Astrocyte of the cerebellum (primary cell): ENCODE measurements at regions not wholly inside any gene's neighbourhood (a gene's known extent, or its start where the extent isn't known, plus 50 kb on each side); places are given as distances from the start of the nearest gene placed in this dataset.

Source experiments
- DNase-seq: peaks from one replicate; pipeline ENCODE4 v3.0.0-alpha.2; 2011; ENCODE audit warnings: low read depth
- H3K4me3 ChIP-seq: 2 replicates; pipeline ENCODE4 v1.5.1; 2011; ENCODE audit warnings: mild to moderate bottlenecking, low read depth, low read length, moderate library complexity
- in situ Hi-C: cut with HindIII; loops from 2 replicates; pipeline ENCODE4 v1.10.0; 2017; ENCODE audit warnings: low sequenced_read_pairs
- TF ChIP-seq, protein P1 (sequence below): IDR thresholded peaks from 2 replicates; pipeline ENCODE4 v1.5.1; 2012; ENCODE audit warnings: low read length, low read depth, moderate library complexity, mild to moderate bottlenecking; ENCODE audit errors: missing control alignments

DNA sequence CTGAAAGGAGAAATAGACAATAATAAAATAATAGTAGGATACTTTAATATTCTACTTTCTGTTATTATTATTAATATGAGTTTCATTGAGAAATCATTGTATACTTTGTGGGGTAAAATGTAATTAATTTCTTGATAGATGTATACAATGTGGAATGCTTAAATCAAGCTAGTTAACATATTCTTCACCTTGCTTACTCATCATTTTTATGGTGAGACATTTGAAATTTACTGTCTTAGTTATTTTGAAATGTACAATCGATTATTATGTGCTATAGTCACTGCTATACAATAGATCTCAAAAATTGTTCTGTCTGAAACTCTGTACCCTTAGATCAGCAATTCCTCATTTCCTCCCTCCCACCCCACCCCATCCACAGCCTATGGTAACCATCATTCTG lies 720.3 kb downstream of the RNF144B start:
- TF ChIP-seq, protein P1, sequence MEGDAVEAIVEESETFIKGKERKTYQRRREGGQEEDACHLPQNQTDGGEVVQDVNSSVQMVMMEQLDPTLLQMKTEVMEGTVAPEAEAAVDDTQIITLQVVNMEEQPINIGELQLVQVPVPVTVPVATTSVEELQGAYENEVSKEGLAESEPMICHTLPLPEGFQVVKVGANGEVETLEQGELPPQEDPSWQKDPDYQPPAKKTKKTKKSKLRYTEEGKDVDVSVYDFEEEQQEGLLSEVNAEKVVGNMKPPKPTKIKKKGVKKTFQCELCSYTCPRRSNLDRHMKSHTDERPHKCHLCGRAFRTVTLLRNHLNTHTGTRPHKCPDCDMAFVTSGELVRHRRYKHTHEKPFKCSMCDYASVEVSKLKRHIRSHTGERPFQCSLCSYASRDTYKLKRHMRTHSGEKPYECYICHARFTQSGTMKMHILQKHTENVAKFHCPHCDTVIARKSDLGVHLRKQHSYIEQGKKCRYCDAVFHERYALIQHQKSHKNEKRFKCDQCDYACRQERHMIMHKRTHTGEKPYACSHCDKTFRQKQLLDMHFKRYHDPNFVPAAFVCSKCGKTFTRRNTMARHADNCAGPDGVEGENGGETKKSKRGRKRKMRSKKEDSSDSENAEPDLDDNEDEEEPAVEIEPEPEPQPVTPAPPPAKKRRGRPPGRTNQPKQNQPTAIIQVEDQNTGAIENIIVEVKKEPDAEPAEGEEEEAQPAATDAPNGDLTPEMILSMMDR, result no peak
- in situ Hi-C loops, result no loop called here

DNA sequence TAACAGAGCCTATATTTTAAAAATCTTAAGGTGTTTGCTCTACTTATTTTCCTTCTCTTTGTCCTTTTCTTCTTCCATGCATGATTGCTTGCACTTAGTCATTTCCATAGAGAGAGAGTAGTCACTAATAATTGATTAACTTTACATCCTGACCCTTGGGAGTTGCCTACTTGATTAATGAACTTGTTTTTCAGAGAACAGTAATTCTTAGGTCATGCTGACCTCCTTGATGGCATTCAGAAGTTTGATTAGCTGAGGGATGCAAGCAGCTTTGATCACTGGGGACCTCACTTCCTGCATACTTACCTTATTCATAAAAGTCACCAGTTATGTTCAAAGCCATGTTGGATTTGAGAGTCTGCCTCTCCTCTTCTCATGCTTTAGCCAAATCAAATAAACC lies 715.6 kb upstream of the ID4 start:
- in situ Hi-C loops, result no loop called here
- TF ChIP-seq, protein P1, result no peak
- H3K4me3 ChIP-seq, result no peak overlapping the region
- DNase-seq, result no peak

More for the DNA sequence above, 720.3 kb downstream of the RNF144B start:
- no peak overlapping the region for H3K4me3 ChIP-seq
- DNase-seq, result no peak

DNA sequence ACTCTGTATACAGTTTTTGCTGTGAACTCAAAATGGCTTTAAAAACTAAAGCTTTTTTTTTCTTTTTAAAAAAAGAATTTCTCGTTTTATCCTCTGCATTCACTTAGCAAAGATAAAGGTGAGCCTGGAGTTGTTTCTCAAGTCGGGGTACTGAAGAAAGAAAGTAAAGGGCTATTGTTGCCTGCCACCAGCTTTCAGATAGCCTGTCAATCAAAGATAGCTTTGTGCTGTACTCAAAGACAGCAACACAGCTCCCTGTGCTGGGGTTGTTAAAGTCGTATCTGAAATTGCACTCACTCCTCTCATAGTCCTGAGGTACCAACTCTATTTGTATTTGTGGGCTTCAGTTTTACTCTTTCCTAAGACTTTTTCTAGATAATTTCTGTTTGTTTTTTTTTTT lies 710.1 kb upstream of the ID4 start:
- in situ Hi-C loops, result no loop called here
- no peak for DNase-seq
- TF ChIP-seq, protein P1, result no peak
- H3K4me3 ChIP-seq, result no peak overlapping the region

DNA sequence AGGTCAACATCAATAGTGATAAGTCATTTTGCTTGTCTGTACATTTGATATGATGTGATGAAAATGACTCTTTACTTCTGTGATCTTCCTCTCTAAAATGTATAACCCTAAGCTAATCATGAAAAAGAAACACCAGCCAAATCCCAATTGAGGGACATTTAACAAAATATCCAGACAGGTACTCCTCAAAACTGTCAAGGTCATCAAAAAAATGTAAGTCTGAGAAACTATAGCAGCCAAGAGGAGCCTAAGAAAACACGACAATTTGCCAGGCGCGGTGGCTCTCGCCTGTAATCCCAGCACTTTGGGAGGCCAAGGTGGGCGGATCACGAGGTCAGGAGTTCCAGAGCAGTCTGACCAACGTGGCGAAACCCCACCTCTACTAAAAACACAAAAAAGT lies 708.5 kb upstream of the ID4 start:
- TF ChIP-seq, protein P1, result no peak
- in situ Hi-C loops, result no loop called here
- no peak overlapping the region for H3K4me3 ChIP-seq
- DNase-seq, result no peak

DNA sequence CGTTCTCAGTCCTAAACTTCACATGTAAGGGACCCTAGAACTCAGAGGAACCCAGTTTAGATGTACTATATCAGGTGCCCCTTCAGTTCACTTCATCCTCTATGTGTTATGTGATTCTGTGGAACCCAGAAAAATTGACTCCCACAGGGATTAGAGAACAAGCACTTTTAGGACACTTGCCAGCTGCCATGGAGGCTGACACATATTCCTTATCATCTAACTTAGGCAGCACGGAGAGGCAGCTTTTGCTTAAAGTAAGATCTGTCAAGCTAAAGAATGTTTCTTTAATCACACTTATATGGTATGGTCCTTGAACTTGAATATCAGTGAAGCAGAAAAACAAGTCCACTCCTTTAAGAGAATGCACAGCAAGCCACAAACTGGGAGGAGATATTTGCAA lies 701.5 kb upstream of the ID4 start:
- no peak for DNase-seq
- no peak overlapping the region for H3K4me3 ChIP-seq
- TF ChIP-seq, protein P1, result no peak
- in situ Hi-C loops, result no loop called here

DNA sequence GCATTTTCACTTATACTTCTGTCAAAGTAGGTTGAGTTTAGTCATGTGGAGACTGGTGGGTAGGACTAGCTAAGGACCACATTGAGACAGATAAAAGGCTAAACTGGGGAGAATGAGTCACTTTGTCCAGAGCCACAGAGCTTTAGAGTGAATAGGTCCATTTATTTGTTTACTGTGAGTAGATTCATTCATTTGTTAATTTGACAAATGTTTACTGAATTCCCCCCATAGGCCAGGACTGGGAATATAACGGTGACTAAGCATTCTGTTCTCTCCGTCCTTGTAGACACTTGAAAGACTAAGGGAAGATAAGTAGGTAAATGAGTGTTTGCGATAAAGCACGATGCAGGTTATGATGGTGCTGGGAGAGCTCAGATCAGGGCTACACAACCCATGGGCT lies 699.7 kb upstream of the ID4 start:
- no peak for DNase-seq
- in situ Hi-C loops, result no loop called here
- TF ChIP-seq, protein P1, result no peak
- no peak overlapping the region for H3K4me3 ChIP-seq

DNA sequence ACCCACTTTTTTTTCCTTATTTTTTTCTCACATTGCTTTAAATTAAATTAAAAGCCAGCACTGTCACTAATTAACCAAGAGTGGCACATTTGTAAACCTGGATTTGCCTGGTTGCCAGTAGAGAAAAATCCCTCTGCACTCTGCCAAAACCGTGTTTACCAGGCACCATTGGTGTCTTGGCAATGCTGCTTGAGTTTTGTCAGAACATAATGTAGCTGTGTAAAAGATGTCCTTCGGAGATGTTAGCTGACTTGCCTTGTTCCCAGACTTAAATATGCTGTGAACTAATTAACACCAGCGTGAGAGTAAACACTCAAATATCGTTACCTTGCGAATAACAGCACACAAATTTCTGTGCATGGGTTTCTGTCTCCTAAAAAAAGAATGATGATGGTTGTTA lies 694.9 kb upstream of the ID4 start:
- TF ChIP-seq, protein P1, result no peak
- H3K4me3 ChIP-seq, result no peak overlapping the region
- no peak for DNase-seq
- in situ Hi-C loops, result no loop called here
